ENCODE measurements at regions not wholly inside any gene's neighbourhood (a gene's known extent, or its start where the extent isn't known, plus 50 kb on each side); places are given as distances from the start of the nearest gene placed in this dataset.
"Not testable (repeated sequence)": the region's sequence is repeated elsewhere in the genome, so short reads cannot be mapped to it uniquely, and the experiment has no call there.

DNA sequence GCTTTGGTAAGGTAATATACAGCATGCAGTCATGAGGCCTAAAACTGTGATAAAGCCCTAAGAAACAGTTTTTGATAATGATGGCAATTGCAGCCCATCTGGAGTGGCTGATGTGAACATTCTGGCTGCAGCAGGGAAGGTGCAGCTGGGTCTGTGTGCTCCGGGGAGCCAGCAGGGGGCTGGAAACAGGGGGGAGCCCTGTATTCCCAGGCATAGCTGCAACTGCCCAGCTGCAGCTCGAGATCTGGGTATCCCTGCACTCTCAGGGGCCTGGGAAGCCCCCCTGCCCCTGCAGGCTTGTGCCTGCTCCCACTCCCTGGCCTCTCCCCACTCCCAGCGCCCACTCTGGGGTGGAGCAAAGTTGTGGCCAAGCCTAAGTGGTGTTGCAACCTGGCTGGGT, 95.6 kb downstream of the RRAGB start:
- no peak for DNase-seq (ENCODE audit: low read depth in 2 of 2)

DNA sequence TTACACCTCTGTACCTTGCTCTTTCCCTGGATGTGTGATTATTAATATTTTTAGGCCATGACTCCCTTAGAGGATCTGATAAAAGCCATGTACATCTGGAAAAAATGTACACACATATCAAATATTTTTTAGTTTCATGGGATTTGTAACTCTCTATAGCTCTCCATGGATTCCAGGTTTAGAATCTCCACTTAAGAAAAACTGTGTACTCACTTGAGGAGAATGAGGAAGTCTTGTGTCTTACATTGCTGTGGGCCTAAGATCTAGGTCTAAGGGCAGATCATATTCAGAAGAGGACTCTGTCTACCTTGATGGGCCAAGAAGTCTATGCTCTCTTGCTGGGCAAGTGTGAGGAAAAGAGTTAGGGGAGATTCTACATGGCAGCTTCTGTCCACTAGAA, 98.0 kb downstream of the RRAGB start:
- no peak for DNase-seq (ENCODE audit: low read depth in 2 of 2)

- DNase-seq (ENCODE audit: low read depth in 2 of 2) = no peak
Observed at GRCh38 chrX:55816023-55816422, 98.5 kb downstream of the RRAGB start.

DNA sequence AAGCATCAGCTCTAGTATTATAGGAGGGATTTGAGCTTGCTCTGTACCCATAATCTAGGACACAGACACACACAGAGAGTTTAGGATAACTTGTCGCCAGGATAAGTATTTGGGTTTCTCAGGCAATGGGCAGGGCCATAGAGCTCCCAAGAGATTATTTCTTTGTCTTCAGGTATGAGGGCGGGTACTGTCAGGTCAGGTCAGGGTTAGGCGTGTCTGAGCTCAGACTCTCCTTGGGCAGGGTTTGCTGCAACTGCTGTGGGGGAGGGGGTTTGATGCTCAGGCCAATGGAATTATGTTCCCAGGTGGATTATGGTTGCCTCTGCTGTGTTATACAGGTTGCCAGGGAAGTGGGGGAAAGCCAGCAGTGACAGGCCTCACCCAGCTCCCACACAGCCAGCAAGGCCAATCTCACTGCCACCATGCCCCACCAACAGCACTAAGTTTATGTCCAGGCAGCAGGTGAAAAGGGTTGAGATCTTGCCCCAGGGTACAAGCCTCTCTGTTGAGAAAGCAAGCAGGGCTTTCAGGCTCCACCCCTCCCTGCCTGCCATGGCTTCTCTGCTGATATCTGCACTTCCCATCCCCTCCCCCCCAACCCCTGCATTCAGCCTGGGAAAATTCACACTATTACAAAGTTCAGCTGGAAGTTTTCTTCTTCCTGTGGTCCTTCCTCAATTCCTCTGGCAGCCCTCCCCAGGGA, 101.3 kb downstream of the RRAGB start:
- DNase-seq (ENCODE audit: low read depth in 2 of 2) = no peak

DNA sequence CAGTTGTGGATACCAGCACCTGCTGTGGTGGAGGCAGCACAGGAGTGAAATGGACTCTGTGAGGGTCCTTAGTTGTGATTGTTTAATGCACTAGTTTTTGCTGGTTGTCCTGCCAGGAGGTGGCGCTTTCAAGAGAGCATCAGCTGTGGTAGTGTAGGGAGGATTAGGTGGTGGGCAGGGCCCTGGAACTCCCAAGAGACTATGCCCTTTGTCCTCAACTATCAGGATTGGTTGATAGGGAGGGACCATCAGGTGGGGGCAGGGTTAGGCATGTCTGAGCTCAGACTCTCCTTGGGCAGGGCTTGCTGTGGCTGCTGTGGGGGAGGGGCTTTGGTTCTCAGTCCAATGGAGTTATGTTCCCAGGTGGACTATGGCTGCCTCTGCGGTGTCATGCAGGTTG, 121.9 kb downstream of the RRAGB start:
- no peak for DNase-seq (ENCODE audit: low read depth in 2 of 2)

GRCh38 chrX:55841962-55842752, 124.6 kb downstream of the RRAGB start:
- DNase-seq (ENCODE audit: low read depth in 2 of 2) = no peak

GRCh38 chrX:55866779-55867178, 149.2 kb downstream of the RRAGB start:
- DNase-seq (ENCODE audit: low read depth in 2 of 2) = not testable (repeated sequence)

GRCh38 chrX:55867181-55867651, 149.7 kb downstream of the RRAGB start:
- no peak for DNase-seq (ENCODE audit: low read depth in 2 of 2)

- no peak for DNase-seq (ENCODE audit: low read depth in 2 of 2)
Observed at GRCh38 chrX:55867708-55868107, 150.2 kb downstream of the RRAGB start.

DNA sequence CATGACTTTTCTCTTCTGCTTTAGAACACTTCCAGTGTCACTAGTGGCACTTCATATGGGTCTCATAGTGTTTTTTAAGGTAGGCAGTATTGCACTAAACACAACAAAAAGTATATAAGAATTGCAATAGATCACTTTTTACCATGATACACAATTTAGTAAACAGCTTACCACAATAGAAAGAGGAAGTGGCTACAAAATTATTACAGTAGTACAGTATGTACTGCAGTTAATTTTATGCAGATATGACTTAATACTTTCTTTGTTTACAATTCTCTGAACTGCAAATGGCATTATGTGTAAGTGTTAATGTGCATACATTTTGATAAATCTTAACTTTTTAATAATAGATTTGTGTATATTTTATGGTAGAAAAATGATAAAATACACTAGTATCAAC, 157.3 kb downstream of the RRAGB start:
- no peak for DNase-seq (ENCODE audit: low read depth in 2 of 2)

GRCh38 chrX:55883541-55883940, 166.0 kb downstream of the RRAGB start:
- DNase-seq (ENCODE audit: low read depth in 2 of 2) = not testable (repeated sequence)

- peak in 1 of 2 donors; percentile 4 for DNase-seq (ENCODE audit: low read depth in 2 of 2)
Observed at GRCh38 chrX:55907968-55908607, 190.5 kb downstream of the RRAGB start.

GRCh38 chrX:55908661-55909212, 191.2 kb downstream of the RRAGB start:
- DNase-seq (ENCODE audit: low read depth in 2 of 2) = no peak

GRCh38 chrX:55919367-55920221, 202.0 kb downstream of the RRAGB start:
- no peak for DNase-seq (ENCODE audit: low read depth in 2 of 2)

- no peak for DNase-seq (ENCODE audit: low read depth in 2 of 2)
Observed at GRCh38 chrX:55924574-55924973, 207.0 kb downstream of the RRAGB start.

- not testable (repeated sequence) for DNase-seq (ENCODE audit: low read depth in 2 of 2)
Observed at GRCh38 chrX:55928529-55928928, 211.0 kb downstream of the RRAGB start.
